ENCODE measurements at regions not wholly inside any gene's neighbourhood (a gene's known extent, or its start where the extent isn't known, plus 50 kb on each side); places are given as distances from the start of the nearest gene placed in this dataset.

DNA sequence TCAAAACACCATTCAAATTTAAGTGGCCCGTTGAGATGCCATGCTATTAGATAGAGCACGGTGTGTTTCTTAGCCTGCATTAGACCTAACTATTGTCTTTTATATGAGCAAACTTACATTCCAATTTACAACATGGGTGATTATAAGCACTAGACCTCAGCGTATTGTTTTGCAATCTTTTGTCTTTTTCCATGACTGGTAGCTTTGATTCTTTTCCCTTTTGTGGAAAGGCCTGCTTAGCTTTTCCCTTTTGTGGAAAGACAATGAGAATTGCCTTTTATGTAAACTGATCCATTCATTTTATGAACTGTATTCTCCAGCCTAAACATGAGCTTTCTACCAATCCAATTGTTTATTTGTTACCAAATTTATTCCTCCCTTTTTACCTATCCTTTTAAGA is 823.1 kb downstream of the CCSER2 start:
- H3K27me3 ChIP-seq (ENCODE audit: control insufficient read depth in 1 of 2, insufficient read depth in 2 of 2, low read length in 2 of 2) = no peaks in the 10 kb centered on the region
- H3K27me3 Mint-ChIP-seq = no peaks in the 10 kb centered on the region
- no peak overlapping the region for H3K27ac ChIP-seq (ENCODE audit: low read depth in 1 of 2, low read length in 2 of 2)
- CTCF ChIA-PET = no interaction called here
- H3K4me1 Mint-ChIP-seq (ENCODE audit: low read depth) = no peaks in the 10 kb centered on the region
- no peak overlapping the region for H3K4me3 ChIP-seq (ENCODE audit: low read length)
- no peaks in the 10 kb centered on the region for H3K36me3 Mint-ChIP-seq (ENCODE audit: low read depth)
- H3K4me1 ChIP-seq (ENCODE audit: insufficient read depth, low read length) = no peaks in the 10 kb centered on the region
- no peak for ATAC-seq (ENCODE audit: poor library complexity)
- peaks cover 0 to 3% of the 10 kb centered on the region in 2 experiments for H3K9me3 ChIP-seq (ENCODE audit: control insufficient read depth in 1 of 2, insufficient read depth in 1 of 2, low read length in 2 of 2)
- H3K4me3 Mint-ChIP-seq = no peak overlapping the region
- H3K27ac Mint-ChIP-seq = no peak overlapping the region
- no peaks in the 10 kb centered on the region for H3K9me3 Mint-ChIP-seq
- intact Hi-C loops (cut with DNase I, micrococcal nuclease) = no loop called here
- no peaks in the 10 kb centered on the region for H3K36me3 ChIP-seq (ENCODE audit: insufficient read depth, low read length)
- DNase-seq = no peak
- no peak for TF ChIP-seq CTCF (IDR thresholded peaks at IDR 0.05)
- POLR2A ChIA-PET = no interaction called here

GRCh38 chr10:85152496-85152895 is 824.1 kb downstream of the CCSER2 start:
- Mint-ChIP-seq H3K4me3 (no peak overlapping the region), H3K36me3 (ENCODE audit: low read depth) (no peaks in the 10 kb centered on the region), H3K9me3 (no peaks in the 10 kb centered on the region), H3K27ac (no peak overlapping the region), H3K27me3 (no peaks in the 10 kb centered on the region), H3K4me1 (ENCODE audit: low read depth) (no peaks in the 10 kb centered on the region)
- DNase-seq (no peak), ATAC-seq (ENCODE audit: poor library complexity) (no peak)
- no peak overlapping the region for H3K27ac ChIP-seq (ENCODE audit: low read depth in 1 of 2, low read length in 2 of 2)
- ChIA-PET POLR2A (interaction anchor here (0.7 kb wide), 1 partner anchor 27 kb away, joined by 4 read pairs; no protein-coding TSS in a partner anchor), CTCF (interaction anchor here (1.2 kb wide), 1 partner anchor 20 kb away, joined by 3 read pairs; no protein-coding TSS in a partner anchor)
- intact Hi-C loops (cut with DNase I, micrococcal nuclease) = no loop called here
- H3K4me1 ChIP-seq (ENCODE audit: insufficient read depth, low read length) = no peaks in the 10 kb centered on the region
- H3K27me3 ChIP-seq (ENCODE audit: control insufficient read depth in 1 of 2, insufficient read depth in 2 of 2, low read length in 2 of 2) = no peaks in the 10 kb centered on the region
- no peak for TF ChIP-seq CTCF (IDR thresholded peaks at IDR 0.05)
- H3K4me3 ChIP-seq (ENCODE audit: low read length) = no peak overlapping the region
- peaks cover 0 to 3% of the 10 kb centered on the region in 2 experiments for H3K9me3 ChIP-seq (ENCODE audit: control insufficient read depth in 1 of 2, insufficient read depth in 1 of 2, low read length in 2 of 2)
- no peaks in the 10 kb centered on the region for H3K36me3 ChIP-seq (ENCODE audit: insufficient read depth, low read length)

- Mint-ChIP-seq H3K27me3 (no peaks in the 10 kb centered on the region), H3K36me3 (ENCODE audit: low read depth) (no peaks in the 10 kb centered on the region), H3K4me3 (no peak overlapping the region), H3K4me1 (ENCODE audit: low read depth) (no peaks in the 10 kb centered on the region), H3K27ac (no peak overlapping the region), H3K9me3 (no peaks in the 10 kb centered on the region)
- intact Hi-C loops (cut with DNase I, micrococcal nuclease) = no loop called here
- Histone ChIP-seq H3K4me3 (ENCODE audit: low read length) (no peak overlapping the region), H3K36me3 (ENCODE audit: insufficient read depth, low read length) (no peaks in the 10 kb centered on the region), H3K27me3 (ENCODE audit: control insufficient read depth in 1 of 2, insufficient read depth in 2 of 2, low read length in 2 of 2) (no peaks in the 10 kb centered on the region), H3K4me1 (ENCODE audit: insufficient read depth, low read length) (no peaks in the 10 kb centered on the region), H3K27ac (ENCODE audit: low read depth in 1 of 2, low read length in 2 of 2) (no peak overlapping the region), H3K9me3 (ENCODE audit: control insufficient read depth in 1 of 2, insufficient read depth in 1 of 2, low read length in 2 of 2) (peaks cover 0 to 3% of the 10 kb centered on the region in 2 experiments)
- no peak for ATAC-seq (ENCODE audit: poor library complexity)
- CTCF ChIA-PET = interaction anchor here (1.2 kb wide), 1 partner anchor 20 kb away, joined by 3 read pairs; no protein-coding TSS in a partner anchor
- no peak for TF ChIP-seq CTCF (IDR thresholded peaks at IDR 0.05)
- POLR2A ChIA-PET = interaction anchor here (0.7 kb wide), 1 partner anchor 27 kb away, joined by 4 read pairs; no protein-coding TSS in a partner anchor
- DNase-seq = no peak
Measured at GRCh38 chr10:85152911-85153310, 824.5 kb downstream of the CCSER2 start.
